H7 (cell line): ENCODE measurements at regions not wholly inside any gene's neighbourhood (a gene's known extent, or its start where the extent isn't known, plus 50 kb on each side); places are given as distances from the start of the nearest gene placed in this dataset.

Experiments used
- DNase-seq: peaks from one replicate; pipeline ENCODE4 v3.0.0; 2012
- H3K27me3 ChIP-seq: 2 replicates; pipeline ENCODE4 v1.6.0; 2011; ENCODE audit warnings: mild to moderate bottlenecking, low read length; ENCODE audit not compliant: control insufficient read depth, insufficient read depth
- H3K36me3 ChIP-seq: replicated peaks from 2 replicates; pipeline ENCODE4 v1.5.1; 2011; ENCODE audit warnings: low read length; ENCODE audit not compliant: control insufficient read depth, insufficient read depth
- H3K4me3 ChIP-seq: 2 replicates; pipeline ENCODE4 v1.5.1; 2011; ENCODE audit warnings: low read depth, mild to moderate bottlenecking, control low read depth, low read length, moderate library complexity; ENCODE audit not compliant: insufficient read depth

DNA sequence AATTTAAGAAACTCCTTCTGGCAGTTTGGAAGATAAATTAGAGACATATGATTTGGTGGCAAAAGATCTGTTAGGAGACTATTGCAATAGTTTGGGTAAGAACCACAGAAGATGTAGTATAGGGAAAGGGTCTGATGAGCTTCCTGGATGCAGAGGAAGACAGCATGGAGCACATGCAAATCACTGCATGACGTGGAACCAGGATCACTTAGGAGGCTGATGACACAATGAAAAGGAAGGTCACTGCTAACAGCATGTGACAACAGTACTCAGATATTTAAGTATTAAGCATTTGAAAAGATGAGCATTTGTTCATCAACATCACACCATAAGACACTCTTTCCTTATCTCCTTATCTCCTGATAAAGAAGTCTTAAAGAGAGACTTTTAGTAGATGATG is 167.8 kb upstream of the LDB2 start:
- H3K27me3 ChIP-seq, result no peaks in the 10 kb centered on the region
- no peaks in the 10 kb centered on the region for H3K36me3 ChIP-seq
- DNase-seq, result no peak
- no peak overlapping the region for H3K4me3 ChIP-seq

DNA sequence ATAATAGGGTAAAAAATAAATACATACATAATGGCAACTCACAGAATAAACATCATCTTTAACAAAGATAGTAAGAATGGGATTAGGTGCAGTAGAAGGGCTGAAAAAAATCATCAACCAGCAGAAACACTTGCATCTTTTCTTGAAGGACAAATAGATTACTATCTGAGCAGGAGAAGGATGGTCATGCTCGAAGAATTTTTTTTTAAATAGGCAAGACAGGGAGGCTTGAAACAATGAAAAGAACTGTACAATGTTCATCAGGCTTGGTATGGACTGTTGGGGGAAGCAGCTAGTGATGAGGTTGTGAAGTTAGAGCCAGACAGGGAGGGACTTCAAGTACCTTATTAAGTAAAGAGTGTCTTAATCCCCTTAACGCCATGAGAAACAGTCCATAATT is 167.4 kb upstream of the LDB2 start:
- no peak overlapping the region for H3K4me3 ChIP-seq
- no peaks in the 10 kb centered on the region for H3K27me3 ChIP-seq
- no peaks in the 10 kb centered on the region for H3K36me3 ChIP-seq
- no peak for DNase-seq

DNA sequence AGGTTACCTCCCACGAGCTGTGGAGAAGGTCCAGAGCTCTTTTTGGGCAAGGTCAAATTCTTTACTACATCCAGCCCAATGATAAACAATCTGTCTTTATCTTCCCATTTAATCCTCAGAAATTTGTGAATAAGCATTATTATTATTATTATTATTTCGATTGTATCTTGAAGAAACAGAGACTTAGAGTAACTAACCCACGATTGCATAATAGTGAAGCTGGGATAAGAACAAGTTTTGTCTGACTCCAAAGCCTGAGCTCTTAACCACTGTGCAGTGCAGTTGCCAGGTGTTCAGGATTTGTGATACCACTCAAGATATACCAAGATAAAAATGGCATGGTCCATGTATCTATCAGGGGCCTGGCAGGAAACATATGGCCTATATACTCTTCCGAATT is 166.5 kb upstream of the LDB2 start:
- no peaks in the 10 kb centered on the region; the same call in 1 of the 2 replicates for H3K27me3 ChIP-seq
- no peaks in the 10 kb centered on the region for H3K36me3 ChIP-seq
- no peak overlapping the region for H3K4me3 ChIP-seq
- DNase-seq, result no peak

DNA sequence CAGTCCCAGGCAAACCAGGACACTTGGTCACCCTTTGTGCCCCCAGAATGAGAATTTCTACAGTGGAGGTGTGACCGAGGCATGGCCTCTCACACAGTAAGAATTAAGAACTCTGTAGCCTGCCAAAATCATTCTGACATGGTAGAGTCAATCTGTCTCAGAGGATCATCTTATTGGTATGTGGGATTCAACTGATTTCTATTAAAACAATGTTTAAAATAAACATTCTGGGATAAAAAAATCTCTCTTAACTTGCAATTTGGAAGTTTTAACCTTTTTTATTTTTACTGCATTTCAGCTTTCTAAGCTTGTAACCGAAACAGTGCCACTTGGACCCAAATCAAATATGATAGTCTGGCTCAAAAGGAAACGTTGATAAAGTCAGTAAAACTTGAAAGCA is 165.4 kb upstream of the LDB2 start:
- H3K4me3 ChIP-seq, result no peak overlapping the region
- DNase-seq, result no peak
- H3K27me3 ChIP-seq, result no peaks in the 10 kb centered on the region; the same call in 1 of the 2 replicates

DNA sequence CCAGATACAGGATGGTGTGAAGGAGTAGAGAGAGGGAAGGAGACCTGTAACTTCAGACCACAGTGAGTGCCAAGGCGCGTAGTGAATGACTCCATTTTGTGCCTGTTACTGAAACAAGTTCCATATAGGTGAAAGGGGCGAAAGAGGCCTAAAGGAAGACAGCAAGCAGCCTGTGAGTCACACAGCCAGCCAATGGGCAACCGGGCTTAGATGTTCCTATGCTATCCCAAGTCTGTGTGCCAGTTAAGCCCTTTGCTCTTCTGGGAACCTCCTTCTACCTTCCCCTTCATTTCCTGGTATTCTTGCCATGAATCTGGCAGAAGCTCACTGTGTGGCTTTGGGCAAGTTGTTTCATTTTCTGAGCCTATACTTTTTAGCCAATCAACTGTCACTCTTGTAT is 161.8 kb upstream of the LDB2 start:
- Histone ChIP-seq H3K36me3 (no peaks in the 10 kb centered on the region), H3K27me3 (no peaks in the 10 kb centered on the region; the same call in 1 of the 2 replicates), H3K4me3 (no peak overlapping the region)
- no peak for DNase-seq

More for the DNA sequence above, 165.4 kb upstream of the LDB2 start:
- H3K36me3 ChIP-seq, result no peaks in the 10 kb centered on the region

DNA sequence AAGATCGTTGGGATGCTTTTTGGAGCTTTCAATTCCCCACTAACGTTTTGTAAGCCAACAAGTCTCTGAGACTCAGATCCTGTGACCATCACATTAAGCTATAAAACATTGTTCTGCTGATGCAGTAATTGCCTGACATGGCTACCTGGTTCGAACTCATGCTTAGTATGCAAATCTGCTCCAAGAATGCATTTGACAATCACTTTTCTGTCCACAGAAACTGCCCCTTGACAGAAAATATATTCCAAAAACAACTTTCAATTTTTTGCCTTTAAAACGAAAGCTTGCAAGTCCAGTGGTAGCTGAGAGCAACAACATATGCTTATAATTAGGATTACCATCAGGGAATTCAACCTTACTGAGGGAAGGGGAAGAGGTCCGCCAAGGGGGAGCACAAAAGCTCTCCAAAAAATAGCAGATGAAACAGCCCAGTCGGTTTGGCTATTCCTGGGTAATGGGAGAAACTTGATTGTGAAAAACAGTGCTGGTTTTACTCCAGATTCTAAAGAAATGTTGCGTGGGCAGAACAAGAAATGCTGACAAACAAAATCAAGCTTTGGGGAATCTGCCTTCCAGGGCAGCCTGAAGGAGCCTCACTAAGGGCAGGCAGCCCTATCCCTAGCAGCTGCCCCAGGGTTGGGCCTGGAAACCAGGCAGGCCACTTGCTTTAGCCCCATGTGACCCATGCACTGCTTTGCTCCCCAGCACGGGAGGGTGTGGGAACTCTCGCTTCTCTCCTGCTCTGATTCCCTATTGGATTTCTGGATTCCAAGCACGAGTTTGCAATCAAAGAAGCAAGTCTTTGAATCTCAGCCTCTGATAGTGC is 160.7 kb upstream of the LDB2 start:
- Histone ChIP-seq H3K4me3 (no peak overlapping the region), H3K27me3 (no peaks in the 10 kb centered on the region; the same call in 1 of the 2 replicates), H3K36me3 (no peaks in the 10 kb centered on the region)
- DNase-seq, result no peak

DNA sequence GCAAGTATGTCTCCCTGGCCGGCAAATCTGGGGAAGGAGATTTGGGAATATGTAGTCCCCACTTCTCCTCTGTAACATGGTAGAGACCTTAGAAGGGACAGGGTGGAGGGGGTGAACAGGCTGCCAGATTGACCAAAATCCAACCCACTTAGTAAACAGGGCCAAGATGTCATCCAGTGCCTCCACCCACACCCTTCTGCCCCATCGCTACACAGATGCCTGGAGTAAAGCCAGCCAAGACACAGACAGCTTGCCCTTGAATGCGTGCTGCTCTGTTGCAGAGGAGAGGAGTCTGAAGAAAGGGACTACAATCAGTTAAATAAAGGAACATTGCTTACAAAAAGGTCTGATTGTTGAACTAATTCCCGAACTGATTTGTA is 160.1 kb upstream of the LDB2 start:
- Histone ChIP-seq H3K27me3 (no peaks in the 10 kb centered on the region; the same call in 1 of the 2 replicates), H3K4me3 (no peak overlapping the region), H3K36me3 (no peaks in the 10 kb centered on the region)
- DNase-seq, result no peak

DNA sequence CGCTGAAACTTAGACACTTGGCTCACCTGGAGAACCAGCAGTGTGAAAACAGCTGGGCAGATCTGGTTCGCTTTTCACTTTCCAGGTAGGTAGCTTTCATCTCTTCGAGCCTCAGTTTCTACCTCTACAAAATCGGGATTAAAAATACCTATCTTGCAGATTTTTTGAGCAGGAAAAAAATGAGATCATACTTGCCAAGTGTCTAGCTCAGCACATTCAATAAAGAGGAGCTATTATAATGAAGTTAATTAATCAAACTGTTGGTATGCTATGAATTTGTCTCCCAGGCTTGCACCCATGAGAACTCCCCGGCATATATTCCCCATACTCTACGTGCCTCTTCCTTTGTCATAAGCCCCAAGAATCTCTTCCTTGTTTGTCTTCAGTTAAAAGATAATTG is 158.6 kb upstream of the LDB2 start:
- H3K4me3 ChIP-seq, result no peak overlapping the region
- no peaks in the 10 kb centered on the region; the same call in 1 of the 2 replicates for H3K27me3 ChIP-seq
- no peaks in the 10 kb centered on the region for H3K36me3 ChIP-seq
- DNase-seq, result no peak

DNA sequence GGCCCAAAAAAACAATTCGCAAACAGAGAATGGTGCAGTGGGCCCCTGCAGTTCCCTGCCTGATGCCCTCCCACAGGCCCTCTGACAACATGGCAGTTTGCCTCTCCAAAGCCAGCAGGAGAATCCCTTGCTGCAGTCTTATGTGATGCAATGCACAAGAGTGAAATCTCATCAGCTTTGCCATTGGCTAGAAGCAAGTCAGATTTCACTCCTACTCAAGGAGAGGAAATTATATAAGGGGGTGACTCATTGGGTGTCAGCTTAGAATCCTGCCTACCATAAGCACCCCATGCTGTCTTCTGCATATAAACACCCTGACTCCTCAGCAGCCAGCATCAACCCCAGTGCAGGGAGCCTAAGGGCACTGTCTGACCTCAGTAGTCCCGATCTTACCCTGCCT is 157.3 kb upstream of the LDB2 start:
- H3K36me3 ChIP-seq, result no peaks in the 10 kb centered on the region
- no peak overlapping the region for H3K4me3 ChIP-seq
- H3K27me3 ChIP-seq, result no peaks in the 10 kb centered on the region; the same call in 1 of the 2 replicates
- DNase-seq, result no peak

DNA sequence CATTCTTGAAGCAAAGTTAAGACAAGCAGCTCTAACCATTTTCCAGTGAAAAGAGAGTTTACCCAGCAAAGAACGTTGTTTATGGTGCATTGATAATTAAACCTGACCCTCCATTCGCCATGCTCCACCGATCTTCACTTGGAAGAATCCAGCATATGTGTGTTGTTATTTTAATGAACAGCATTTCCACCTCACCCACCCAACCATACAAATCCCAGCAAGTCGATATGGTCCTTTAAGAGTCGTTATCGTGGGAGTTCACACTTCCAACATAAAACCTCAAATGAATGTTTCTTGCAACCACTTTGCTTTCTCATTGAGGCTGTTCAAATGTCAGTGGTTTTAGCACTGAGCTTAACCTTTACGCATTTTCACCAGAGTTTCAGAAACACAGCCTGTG is 147.4 kb upstream of the LDB2 start:
- no peak for DNase-seq
- no peaks in the 10 kb centered on the region for H3K27me3 ChIP-seq
- H3K4me3 ChIP-seq, result no peak overlapping the region
- no peaks in the 10 kb centered on the region for H3K36me3 ChIP-seq

DNA sequence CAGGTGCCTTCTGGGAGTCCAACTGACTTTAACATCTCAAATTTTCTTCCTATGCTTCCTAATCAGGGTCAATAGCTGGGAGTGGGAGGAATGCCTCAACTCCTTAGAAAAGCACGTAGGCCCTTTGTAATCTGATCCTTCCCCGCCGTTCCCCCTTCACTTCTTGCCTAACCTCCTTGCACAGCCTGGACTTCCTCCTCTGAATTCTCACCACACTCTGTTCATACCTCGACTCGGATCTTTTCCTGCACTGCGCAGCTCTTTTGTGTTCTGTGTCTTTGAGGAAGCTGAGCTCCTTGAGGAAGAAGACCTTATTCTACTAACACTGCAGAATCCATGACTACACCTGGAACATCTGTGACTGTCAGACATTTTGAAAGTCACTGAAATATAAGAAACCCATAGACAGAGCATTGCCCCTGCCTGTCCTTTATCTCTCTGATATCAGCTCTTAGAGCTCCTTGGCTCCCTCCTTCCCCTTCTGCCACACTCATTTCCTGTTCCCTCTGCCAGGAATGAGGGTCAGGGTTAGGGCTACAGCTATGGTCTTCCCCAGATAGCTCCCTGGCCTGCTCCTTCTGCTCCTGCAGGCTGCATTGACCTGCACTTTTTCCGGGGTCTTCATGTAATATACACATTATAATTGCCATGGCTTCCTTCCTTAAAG is 140.2 kb upstream of the LDB2 start:
- no peaks in the 10 kb centered on the region for H3K27me3 ChIP-seq
- peak; percentile 37 for DNase-seq
- no peaks in the 10 kb centered on the region for H3K36me3 ChIP-seq
- H3K4me3 ChIP-seq, result no peak overlapping the region

DNA sequence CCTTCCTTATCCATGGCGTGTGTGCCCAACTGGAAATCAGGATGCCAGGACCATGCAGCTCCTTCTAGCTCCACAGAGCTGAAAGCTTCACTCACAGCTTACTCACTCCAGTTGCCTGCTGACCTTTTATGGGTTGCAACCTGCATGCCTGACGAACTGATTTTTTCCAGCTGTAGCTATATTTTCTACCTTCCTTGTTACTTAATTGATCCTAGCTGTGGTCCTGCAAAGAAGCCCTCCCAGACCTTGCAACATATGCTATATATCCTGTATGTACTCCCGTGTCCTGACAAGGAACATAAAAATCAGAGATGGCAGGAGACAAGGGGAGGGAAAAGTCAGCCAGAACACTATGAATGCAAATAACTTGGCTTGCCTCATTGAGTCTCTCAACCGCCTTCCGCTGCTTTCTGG is 135.3 kb upstream of the LDB2 start:
- Histone ChIP-seq H3K36me3 (no peaks in the 10 kb centered on the region), H3K27me3 (no peaks in the 10 kb centered on the region), H3K4me3 (no peak overlapping the region)
- peak; percentile 36 for DNase-seq

DNA sequence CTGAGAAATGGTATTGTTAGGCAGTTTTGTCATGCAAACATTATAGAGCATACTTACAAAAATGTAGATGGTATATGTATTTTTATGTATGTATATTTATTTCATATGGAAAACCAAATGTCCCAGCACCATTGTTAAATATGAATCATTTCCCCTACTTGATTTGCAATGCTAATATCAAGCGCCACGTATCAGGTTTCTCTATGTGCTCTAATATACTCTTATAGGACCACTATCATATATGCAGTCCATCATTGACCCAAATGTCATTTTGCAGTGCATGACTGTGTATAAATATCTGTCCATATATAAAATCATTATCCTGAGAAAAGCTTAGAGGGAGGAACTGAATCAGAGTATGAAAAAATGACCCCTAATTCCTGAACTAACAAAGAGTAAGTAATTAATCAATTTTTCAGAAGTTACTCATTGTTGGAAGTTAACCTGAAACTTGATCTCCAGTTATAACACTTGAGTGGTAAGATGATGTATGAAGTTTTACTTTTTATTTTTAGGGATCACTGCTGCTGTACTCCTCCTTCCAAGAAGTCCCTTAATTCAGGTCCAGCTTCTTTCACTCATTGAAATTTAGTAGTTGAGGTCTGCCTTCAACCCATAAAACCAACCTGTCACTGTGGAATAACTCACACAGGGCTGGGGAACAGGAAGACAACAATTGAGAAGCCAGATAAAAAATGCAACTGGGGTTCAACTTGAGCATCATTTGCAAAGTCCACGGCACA is 134.8 kb upstream of the LDB2 start:
- Histone ChIP-seq H3K4me3 (no peak overlapping the region), H3K36me3 (no peaks in the 10 kb centered on the region), H3K27me3 (no peaks in the 10 kb centered on the region)
- DNase-seq, result no peak

DNA sequence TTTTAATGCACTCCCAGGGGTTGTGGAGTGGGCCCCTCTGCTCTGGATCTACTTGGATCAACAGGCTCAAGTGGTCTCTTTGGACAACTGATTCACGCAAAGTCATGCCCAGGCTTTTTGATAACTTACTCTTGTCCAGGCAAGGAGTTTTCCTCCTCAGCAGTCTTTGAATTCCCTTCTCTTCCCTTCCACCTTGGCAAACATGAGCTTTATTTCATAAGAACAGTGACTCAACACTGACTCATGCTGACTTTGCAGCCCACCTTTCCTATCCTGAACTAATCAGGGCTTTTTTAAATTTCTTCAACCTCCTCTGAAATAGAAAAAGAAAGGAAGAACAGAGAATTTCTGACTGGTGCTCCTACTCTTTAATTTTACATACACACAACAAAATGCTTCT is 132.1 kb upstream of the LDB2 start:
- no peak for DNase-seq
- Histone ChIP-seq H3K4me3 (no peak overlapping the region), H3K27me3 (no peaks in the 10 kb centered on the region), H3K36me3 (no peaks in the 10 kb centered on the region)

DNA sequence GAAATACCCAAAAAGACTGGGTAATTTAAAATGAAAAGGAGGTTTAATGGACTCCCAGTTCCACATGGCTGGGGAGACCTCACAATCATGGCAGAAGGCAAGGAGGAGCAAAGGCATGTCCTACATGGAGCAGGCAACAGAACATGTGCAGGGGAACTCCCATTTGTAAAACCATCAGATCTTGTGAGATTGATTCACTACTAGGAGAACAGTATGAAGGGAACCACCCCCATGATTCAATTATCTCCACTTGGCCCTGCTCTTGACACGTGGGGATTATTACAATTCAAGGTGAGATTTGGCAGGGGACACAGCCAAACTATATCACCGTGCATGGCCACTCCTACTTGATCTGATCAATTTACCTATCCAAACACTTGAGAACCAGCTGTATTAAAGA is 131.5 kb upstream of the LDB2 start:
- Histone ChIP-seq H3K4me3 (no peak overlapping the region), H3K36me3 (no peaks in the 10 kb centered on the region), H3K27me3 (no peaks in the 10 kb centered on the region)
- DNase-seq, result no peak
